Subcutaneous abdominal adipose tissue (tissue), 5 donors: ENCODE measurements at regions not wholly inside any gene's neighbourhood (a gene's known extent, or its start where the extent isn't known, plus 50 kb on each side); places are given as distances from the start of the nearest gene placed in this dataset.

Source experiments
- H3K27ac ChIP-seq: one replicate; pipeline ENCODE4 v1.7.0; 2013; ENCODE audit warnings: low read depth, mild to moderate bottlenecking, inconsistent platforms, low read length, moderate library complexity
- H3K27me3 ChIP-seq, 5 donors: one replicate each; pipeline ENCODE4 v1.7.0; 2013; ENCODE audit warnings: low read length in 5 of 5, inconsistent platforms in 1 of 5; ENCODE audit not compliant: control insufficient read depth in 5 of 5, insufficient read depth in 4 of 5
- H3K36me3 ChIP-seq, 5 donors: one replicate each; pipeline ENCODE4 v1.7.0; 2013; ENCODE audit warnings: low read length in 5 of 5; ENCODE audit not compliant: control insufficient read depth in 5 of 5, insufficient read depth in 5 of 5
- H3K4me1 ChIP-seq, 5 donors: one replicate each; pipeline ENCODE4 v1.7.0; 2013; ENCODE audit warnings: low read length in 5 of 5, mild to moderate bottlenecking in 3 of 5, moderate library complexity in 1 of 5; ENCODE audit not compliant: control insufficient read depth in 5 of 5, insufficient read depth in 5 of 5
- H3K4me3 ChIP-seq, 5 donors: one replicate each; pipeline ENCODE4 v1.7.0; 2013; ENCODE audit warnings: low read length in 5 of 5, low read depth in 1 of 5
- H3K9ac ChIP-seq, 5 donors: one replicate each; pipeline ENCODE4 v1.7.0; 2013; ENCODE audit warnings: low read length in 5 of 5, mild to moderate bottlenecking in 4 of 5, moderate library complexity in 3 of 5
- H3K9me3 ChIP-seq, 5 donors: one replicate each; pipeline ENCODE4 v1.7.0; 2013; ENCODE audit warnings: low read length in 5 of 5; ENCODE audit not compliant: control insufficient read depth in 5 of 5
- donor health status: healthy.
- donor health status: healthy.
- donor health status: healthy.
- donor health status: healthy.
- donor health status: healthy.

- Histone ChIP-seq H3K9ac (no peak overlapping the region), H3K36me3 (no peaks in the 10 kb centered on the region), H3K27ac (no peak overlapping the region), H3K4me3 (no peak overlapping the region), H3K27me3 (no peaks in the 10 kb centered on the region), H3K9me3 (peaks cover 0 to 4% (median 3%) of the 10 kb centered on the region in 5 donors), H3K4me1 (no peaks in the 10 kb centered on the region)
These were observed 869.2 kb downstream of the BCL11A start for GRCh38 chr2:59684116-59684770.

GRCh38 chr2:59680863-59681262, 872.6 kb downstream of the BCL11A start:
- Histone ChIP-seq H3K36me3 (no peaks in the 10 kb centered on the region), H3K4me1 (no peaks in the 10 kb centered on the region), H3K27ac (no peak overlapping the region), H3K27me3 (no peaks in the 10 kb centered on the region), H3K9ac (no peak overlapping the region), H3K4me3 (no peak overlapping the region), H3K9me3 (peaks cover 0 to 4% (median 3%) of the 10 kb centered on the region in 5 donors)

GRCh38 chr2:59677158-59677557, 876.3 kb downstream of the BCL11A start:
- Histone ChIP-seq H3K9ac (no peak overlapping the region), H3K4me3 (no peak overlapping the region), H3K4me1 (no peaks in the 10 kb centered on the region), H3K9me3 (peaks cover 0 to 4% (median 3%) of the 10 kb centered on the region in 5 donors), H3K27me3 (no peaks in the 10 kb centered on the region), H3K27ac (no peak overlapping the region), H3K36me3 (no peaks in the 10 kb centered on the region)

GRCh38 chr2:59674100-59674499, 879.4 kb downstream of the BCL11A start:
- H3K36me3 ChIP-seq, result no peaks in the 10 kb centered on the region
- H3K9ac ChIP-seq, result no peak overlapping the region
- no peak overlapping the region for H3K27ac ChIP-seq
- no peaks in the 10 kb centered on the region for H3K4me1 ChIP-seq
- no peaks in the 10 kb centered on the region for H3K27me3 ChIP-seq
- no peak overlapping the region for H3K4me3 ChIP-seq
- H3K9me3 ChIP-seq, result no peaks in the 10 kb centered on the region

GRCh38 chr2:59665021-59665420, 888.4 kb downstream of the BCL11A start:
- no peak overlapping the region for H3K4me3 ChIP-seq
- H3K4me1 ChIP-seq, result no peaks in the 10 kb centered on the region
- no peaks in the 10 kb centered on the region for H3K9me3 ChIP-seq
- peaks cover 0 to 6% (median 0%) of the 10 kb centered on the region in 5 donors for H3K27me3 ChIP-seq
- no peak overlapping the region for H3K27ac ChIP-seq
- no peaks in the 10 kb centered on the region for H3K36me3 ChIP-seq
- H3K9ac ChIP-seq, result no peak overlapping the region

- no peak overlapping the region for H3K9ac ChIP-seq
- H3K9me3 ChIP-seq, result no peaks in the 10 kb centered on the region
These were observed 891.2 kb downstream of the BCL11A start for GRCh38 chr2:59662127-59662861.

GRCh38 chr2:59660262-59660661, 893.2 kb downstream of the BCL11A start:
- H3K27ac ChIP-seq, result no peak overlapping the region
- no peaks in the 10 kb centered on the region for H3K9me3 ChIP-seq
- peaks cover 0 to 5% (median 0%) of the 10 kb centered on the region in 5 donors for H3K4me1 ChIP-seq
- H3K4me3 ChIP-seq, result no peak overlapping the region
- no peak overlapping the region for H3K9ac ChIP-seq
- H3K36me3 ChIP-seq, result no peaks in the 10 kb centered on the region
- H3K27me3 ChIP-seq, result peaks cover 0 to 6% (median 0%) of the 10 kb centered on the region in 5 donors

More at GRCh38 chr2:59662127-59662861, 891.2 kb downstream of the BCL11A start:
- no peak overlapping the region for H3K4me3 ChIP-seq
- H3K4me1 ChIP-seq, result peaks cover 0 to 5% (median 0%) of the 10 kb centered on the region in 5 donors
- H3K27ac ChIP-seq, result no peak overlapping the region
- no peaks in the 10 kb centered on the region for H3K36me3 ChIP-seq
- peaks cover 0 to 6% (median 0%) of the 10 kb centered on the region in 5 donors for H3K27me3 ChIP-seq

GRCh38 chr2:59658906-59659635, 894.4 kb downstream of the BCL11A start:
- Histone ChIP-seq H3K27ac (no peak overlapping the region), H3K36me3 (no peaks in the 10 kb centered on the region), H3K27me3 (peaks cover 0 to 6% (median 0%) of the 10 kb centered on the region in 5 donors)

GRCh38 chr2:59655809-59656208, 897.6 kb downstream of the BCL11A start:
- no peaks in the 10 kb centered on the region for H3K27me3 ChIP-seq
- no peaks in the 10 kb centered on the region for H3K9me3 ChIP-seq
- no peak overlapping the region for H3K4me3 ChIP-seq
- H3K9ac ChIP-seq, result no peak overlapping the region
- peaks cover 0 to 5% (median 0%) of the 10 kb centered on the region in 5 donors for H3K4me1 ChIP-seq
- H3K36me3 ChIP-seq, result no peaks in the 10 kb centered on the region
- no peak overlapping the region for H3K27ac ChIP-seq

More at GRCh38 chr2:59658906-59659635, 894.4 kb downstream of the BCL11A start:
- Histone ChIP-seq H3K9ac (no peak overlapping the region), H3K9me3 (no peaks in the 10 kb centered on the region), H3K4me3 (no peak overlapping the region), H3K4me1 (peaks cover 0 to 5% (median 0%) of the 10 kb centered on the region in 5 donors)

GRCh38 chr2:59654710-59655109, 898.7 kb downstream of the BCL11A start:
- H3K27me3 ChIP-seq, result no peaks in the 10 kb centered on the region
- H3K4me1 ChIP-seq, result peaks cover 0 to 5% (median 0%) of the 10 kb centered on the region in 5 donors
- H3K9me3 ChIP-seq, result no peaks in the 10 kb centered on the region
- no peak overlapping the region for H3K27ac ChIP-seq
- H3K36me3 ChIP-seq, result no peaks in the 10 kb centered on the region
- H3K9ac ChIP-seq, result no peak overlapping the region
- no peak overlapping the region for H3K4me3 ChIP-seq
